ENCODE measurements at regions not wholly inside any gene's neighbourhood (a gene's known extent, or its start where the extent isn't known, plus 50 kb on each side); places are given as distances from the start of the nearest gene placed in this dataset.

GRCh38 chr12:114186241-114187002, 219.5 kb downstream of the TBX5 start:
- no peak for TF ChIP-seq ZFX (IDR thresholded peaks at IDR 0.05; ENCODE audit: borderline replicate concordance)
- no peak for TF ChIP-seq CTCF (IDR thresholded peaks at IDR 0.05)
- H3K27ac ChIP-seq, result no peak overlapping the region

GRCh38 chr12:114185036-114185435, 218.9 kb upstream of the RBM19 start:
- H3K27ac ChIP-seq, result no peak overlapping the region
- TF ChIP-seq ZFX (IDR thresholded peaks at IDR 0.05; ENCODE audit: borderline replicate concordance) (no peak), CTCF (IDR thresholded peaks at IDR 0.05) (no peak)

GRCh38 chr12:114174326-114174725, 208.2 kb upstream of the RBM19 start:
- H3K27ac ChIP-seq, result no peak overlapping the region

GRCh38 chr12:114172135-114172534, 206.0 kb upstream of the RBM19 start:
- no peak for TF ChIP-seq ZFX (IDR thresholded peaks at IDR 0.05; ENCODE audit: borderline replicate concordance)
- no peak for TF ChIP-seq CTCF (IDR thresholded peaks at IDR 0.05)
- no peak overlapping the region for H3K27ac ChIP-seq

More at GRCh38 chr12:114174326-114174725, 208.2 kb upstream of the RBM19 start:
- no peak for TF ChIP-seq CTCF (IDR thresholded peaks at IDR 0.05)
- no peak for TF ChIP-seq ZFX (IDR thresholded peaks at IDR 0.05; ENCODE audit: borderline replicate concordance)

- TF ChIP-seq CTCF (IDR thresholded peaks at IDR 0.05) (no peak), ZFX (IDR thresholded peaks at IDR 0.05; ENCODE audit: borderline replicate concordance) (no peak)
- H3K27ac ChIP-seq, result no peak overlapping the region
Observed at GRCh38 chr12:114168061-114168460, 201.9 kb upstream of the RBM19 start.

- TF ChIP-seq ZFX (IDR thresholded peaks at IDR 0.05; ENCODE audit: borderline replicate concordance) (no peak), CTCF (IDR thresholded peaks at IDR 0.05) (no peak)
- H3K27ac ChIP-seq, result no peak overlapping the region
Observed at GRCh38 chr12:114167431-114167830, 201.3 kb upstream of the RBM19 start.

- peak; percentile 79 for TF ChIP-seq CTCF (IDR thresholded peaks at IDR 0.05)
- TF ChIP-seq ZFX (IDR thresholded peaks at IDR 0.05; ENCODE audit: borderline replicate concordance), result no peak
- no peak overlapping the region for H3K27ac ChIP-seq
Observed at GRCh38 chr12:114166362-114166761, 200.2 kb upstream of the RBM19 start.

Data from 22Rv1 (cell line).